Endothelial cell of umbilical vein (primary cell): ENCODE measurements at regions not wholly inside any gene's neighbourhood (a gene's known extent, or its start where the extent isn't known, plus 50 kb on each side); places are given as distances from the start of the nearest gene placed in this dataset.

ENCODE experiments used
- BruUV-seq: library from RNA; stranded (reverse); fragments of 400-500 nt; replicated peaks from 2 replicates; lab custom pipeline; 2021; lab: Mats Ljungman, UMichigan
- CTCF ChIA-PET: fragments of 300-600, 350-600 bp; sonication (Branson Sonifier 250); formaldehyde crosslinking; loops from one replicate; lab custom pipeline; 2021; ENCODE audit warnings: antibody characterized with exemption, inconsistent platforms; lab: Charles Lee
- POLR2A ChIA-PET: fragments of 300-600, 350-600 bp; sonication (Branson Sonifier 250); formaldehyde crosslinking; loops from one replicate; lab custom pipeline; 2021; ENCODE audit warnings: antibody characterized with exemption, inconsistent platforms; lab: Charles Lee
- DNase-seq: peaks from one replicate; pipeline ENCODE4 v3.0.0-alpha.2; 2011; ENCODE audit warnings: low read depth, low spot score
- FAIRE-seq: peaks from 2 replicates; lab custom pipeline; 2011; peaks lifted over from hg19 to GRCh38; lab: Jason Lieb, UNC
- H2AFZ ChIP-seq: 2 replicates; pipeline ENCODE4 v1.6.0; 2012; ENCODE audit warnings: low read depth, low read length, control low read depth, inconsistent platforms
- H3K27ac ChIP-seq: 2 replicates; pipeline ENCODE4 v1.5.1; 2011; ENCODE audit warnings: low read depth, mild to moderate bottlenecking, control low read depth, low read length, moderate library complexity; ENCODE audit not compliant: insufficient read depth
- H3K27me3 ChIP-seq, 2 experiments: 2 replicates each; pipeline versions ENCODE4 v1.6.0 to v1.6.1; 2011; ENCODE audit warnings: low read length in 2 of 2, mixed read lengths in 1 of 2; ENCODE audit not compliant: control insufficient read depth in 2 of 2, insufficient read depth in 2 of 2
- H3K36me3 ChIP-seq, 2 experiments: 2 replicates in 1 of 2; 3 replicates in 1 of 2; pipeline ENCODE4 v1.5.1; 2011; ENCODE audit warnings: low read length in 2 of 2, mild to moderate bottlenecking in 1 of 2, moderate library complexity in 1 of 2; ENCODE audit not compliant: control insufficient read depth in 2 of 2, insufficient read depth in 2 of 2; ENCODE audit errors: extremely low read depth in 1 of 2
- H3K4me1 ChIP-seq: 3 replicates; pipeline ENCODE4 v1.5.1; 2011; ENCODE audit warnings: mild to moderate bottlenecking, low read length; ENCODE audit not compliant: control insufficient read depth, insufficient read depth; ENCODE audit errors: extremely low read depth
- H3K4me2 ChIP-seq: 2 replicates; pipeline ENCODE4 v1.6.1; 2011; ENCODE audit warnings: low read length, control low read depth, mixed read lengths; ENCODE audit not compliant: insufficient read depth
- H3K4me3 ChIP-seq, 3 experiments: fragments of 200-600 bp in 1 of 3; sonication (generic), shearing (Covaris generic) in 1 of 3; replicated peaks in 1 of 3; 2 replicates each; pipeline ENCODE4 v1.5.1; 2011 to 2016; ENCODE audit warnings: control low read depth in 3 of 3, low read length in 3 of 3, mild to moderate bottlenecking in 2 of 3, inconsistent platforms in 1 of 3, low read depth in 1 of 3, moderate library complexity in 1 of 3; ENCODE audit not compliant: insufficient read depth in 1 of 3
- H3K79me2 ChIP-seq: 2 replicates; pipeline ENCODE4 v1.6.0; 2012; ENCODE audit warnings: low read length, inconsistent platforms; ENCODE audit not compliant: control insufficient read depth, insufficient read depth
- H3K9ac ChIP-seq: replicated peaks from 2 replicates; pipeline ENCODE3; 2011; ENCODE audit warnings: low read length, control low read depth; ENCODE audit not compliant: insufficient read depth; ENCODE audit errors: extremely low read depth
- H3K9me1 ChIP-seq: replicated peaks from 3 replicates; pipeline ENCODE4 v1.6.0; 2011; ENCODE audit warnings: mild to moderate bottlenecking, low read length; ENCODE audit not compliant: control insufficient read depth, insufficient read depth; ENCODE audit errors: extremely low read depth
- H3K9me3 ChIP-seq: replicated peaks from 2 replicates; pipeline ENCODE4 v1.5.1; 2012; ENCODE audit warnings: low read length, inconsistent platforms; ENCODE audit not compliant: control insufficient read depth, insufficient read depth
- H4K20me1 ChIP-seq: replicated peaks from 2 replicates; pipeline ENCODE3; 2011; ENCODE audit warnings: mild to moderate bottlenecking, low read length; ENCODE audit not compliant: control insufficient read depth, insufficient read depth; ENCODE audit errors: extremely low read depth
- EZH2 ChIP-seq: IDR thresholded peaks from 2 replicates; pipeline ENCODE4 v1.6.1; 2012; ENCODE audit warnings: borderline replicate concordance, low read depth, mild to moderate bottlenecking, moderate library complexity, low read length, inconsistent platforms; ENCODE audit not compliant: severe bottlenecking
- FOS ChIP-seq: IDR thresholded peaks from 2 replicates; pipeline ENCODE4 v1.6.1; 2011; ENCODE audit warnings: mild to moderate bottlenecking, low read length, moderate library complexity, borderline replicate concordance; ENCODE audit not compliant: insufficient read depth
- GATA2 ChIP-seq: IDR thresholded peaks from 2 replicates; pipeline ENCODE4 v1.7.0; 2011; ENCODE audit warnings: low read depth, mild to moderate bottlenecking, moderate library complexity, mixed read lengths, low read length; ENCODE audit not compliant: insufficient read length, insufficient read depth
- JUN ChIP-seq: IDR thresholded peaks from 2 replicates; pipeline ENCODE4 v1.6.1; 2011; ENCODE audit warnings: borderline replicate concordance, low read depth; ENCODE audit not compliant: insufficient read length, insufficient read depth
- MAX ChIP-seq: IDR thresholded peaks from 2 replicates; pipeline ENCODE4 v1.6.1; 2011; ENCODE audit not compliant: insufficient read depth, insufficient read length
- MYC ChIP-seq: IDR thresholded peaks from one replicate; pipeline ENCODE4 v1.6.1; 2011; ENCODE audit warnings: mild to moderate bottlenecking, low read depth, low read length
- POLR2A ChIP-seq: IDR thresholded peaks from 2 replicates; pipeline ENCODE4 v1.6.1; 2012; ENCODE audit warnings: low read depth, mild to moderate bottlenecking, control low read depth, low read length
- POLR2AphosphoS5 ChIP-seq: IDR thresholded peaks from 2 replicates; pipeline ENCODE4 v1.6.1; 2012; ENCODE audit warnings: low read depth, mild to moderate bottlenecking, control low read depth, low read length, moderate library complexity; ENCODE audit not compliant: insufficient read depth
- dilution Hi-C: fragments of 300-500 bp; cut with MboI; formaldehyde crosslinking; loops from one replicate; pipeline ENCODE4 v1.15.0; 2019; ENCODE audit warnings: low sequenced_read_pairs; ENCODE audit not compliant: extremely low pct_ligation_motif_present
- intact Hi-C: fragments of 100-400 bp; cut with micrococcal nuclease; formaldehyde crosslinking; loops from one replicate; pipeline ENCODE4 v1.10.0; 2022
- TF ChIP-seq, protein P1 (sequence below), 2 donors: IDR thresholded peaks; 1 replicate in 1 of 2; 2 replicates in 1 of 2; pipeline ENCODE4 v1.5.1; 2011; ENCODE audit warnings: low read length in 2 of 2, mild to moderate bottlenecking in 2 of 2, moderate library complexity in 2 of 2, control low read depth in 1 of 2, inconsistent platforms in 1 of 2, low read depth in 1 of 2; ENCODE audit not compliant: insufficient read depth in 1 of 2; ENCODE audit errors: extremely low read depth in 1 of 2

GRCh38 chr13:37209621-37210580, 104.4 kb upstream of the CSNK1A1L start:
- Histone ChIP-seq H3K4me2 (no peak overlapping the region), H3K27ac (no peak overlapping the region), H3K79me2 (no peaks in the 10 kb centered on the region), H3K9me3 (no peaks in the 10 kb centered on the region), H2AFZ (no peak overlapping the region), H3K4me3 (no peak overlapping the region), H3K27me3 (peaks cover 0 to 5% of the 10 kb centered on the region in 2 experiments), H3K9ac (no peak overlapping the region), H3K36me3 (no peaks in the 10 kb centered on the region), H4K20me1 (no peaks in the 10 kb centered on the region), H3K4me1 (peaks cover 3% of the 10 kb centered on the region), H3K9me1 (no peaks in the 10 kb centered on the region)
- dilution Hi-C loops = no loop called here
- DNase-seq (no peak), FAIRE-seq (peak; percentile 8)
- no TSS peak for BruUV-seq
- intact Hi-C loops = no loop called here
- ChIA-PET CTCF (interaction anchor here (1.0 to 1.7 kb wide), 3 partner anchors 21 to 101 kb away, joined by 3 read pairs; no protein-coding TSS in a partner anchor), POLR2A (no interaction called here)
- TF ChIP-seq MYC (no peak), MAX (no peak), GATA2 (peak; percentile 27), POLR2AphosphoS5 (no peak), JUN (peak; percentile 28), POLR2A (no peak), EZH2 (no peak), FOS (peak; percentile 28)
- TF ChIP-seq, protein P1, sequence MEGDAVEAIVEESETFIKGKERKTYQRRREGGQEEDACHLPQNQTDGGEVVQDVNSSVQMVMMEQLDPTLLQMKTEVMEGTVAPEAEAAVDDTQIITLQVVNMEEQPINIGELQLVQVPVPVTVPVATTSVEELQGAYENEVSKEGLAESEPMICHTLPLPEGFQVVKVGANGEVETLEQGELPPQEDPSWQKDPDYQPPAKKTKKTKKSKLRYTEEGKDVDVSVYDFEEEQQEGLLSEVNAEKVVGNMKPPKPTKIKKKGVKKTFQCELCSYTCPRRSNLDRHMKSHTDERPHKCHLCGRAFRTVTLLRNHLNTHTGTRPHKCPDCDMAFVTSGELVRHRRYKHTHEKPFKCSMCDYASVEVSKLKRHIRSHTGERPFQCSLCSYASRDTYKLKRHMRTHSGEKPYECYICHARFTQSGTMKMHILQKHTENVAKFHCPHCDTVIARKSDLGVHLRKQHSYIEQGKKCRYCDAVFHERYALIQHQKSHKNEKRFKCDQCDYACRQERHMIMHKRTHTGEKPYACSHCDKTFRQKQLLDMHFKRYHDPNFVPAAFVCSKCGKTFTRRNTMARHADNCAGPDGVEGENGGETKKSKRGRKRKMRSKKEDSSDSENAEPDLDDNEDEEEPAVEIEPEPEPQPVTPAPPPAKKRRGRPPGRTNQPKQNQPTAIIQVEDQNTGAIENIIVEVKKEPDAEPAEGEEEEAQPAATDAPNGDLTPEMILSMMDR (IDR thresholded peaks at IDR 0.05; ENCODE audit: extremely low read depth in 1 of 2, insufficient read depth in 1 of 2, low read depth in 1 of 2, low read length in 2 of 2) = no peak
